ENCODE measurements at regions not wholly inside any gene's neighbourhood (a gene's known extent, or its start where the extent isn't known, plus 50 kb on each side); places are given as distances from the start of the nearest gene placed in this dataset.

DNA sequence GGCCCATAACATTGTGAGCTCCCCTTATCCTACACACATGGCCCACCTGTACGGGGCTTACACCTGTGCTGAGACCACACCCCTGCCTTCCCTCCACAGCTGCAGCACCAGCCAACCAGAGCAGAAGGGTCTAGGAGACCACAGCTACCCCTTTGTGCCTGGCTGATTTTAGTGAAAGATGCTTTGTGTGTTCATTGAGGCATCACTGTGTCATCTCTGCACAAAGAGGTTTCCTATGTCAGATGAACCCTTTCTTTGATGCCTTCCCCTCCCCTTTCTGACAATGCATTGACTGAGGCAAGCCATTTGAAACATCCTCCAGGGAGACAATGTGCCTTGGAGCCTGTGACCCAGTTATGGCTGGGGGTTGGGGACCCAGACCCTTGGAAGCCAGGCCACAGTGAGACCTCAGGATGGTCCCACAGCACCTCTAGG is 54.9 kb upstream of the SLC7A14 start:
- in situ Hi-C loops (cut with HindIII; ENCODE audit: low sequenced_read_pairs), result no loop called here
- TF ChIP-seq, protein P1, sequence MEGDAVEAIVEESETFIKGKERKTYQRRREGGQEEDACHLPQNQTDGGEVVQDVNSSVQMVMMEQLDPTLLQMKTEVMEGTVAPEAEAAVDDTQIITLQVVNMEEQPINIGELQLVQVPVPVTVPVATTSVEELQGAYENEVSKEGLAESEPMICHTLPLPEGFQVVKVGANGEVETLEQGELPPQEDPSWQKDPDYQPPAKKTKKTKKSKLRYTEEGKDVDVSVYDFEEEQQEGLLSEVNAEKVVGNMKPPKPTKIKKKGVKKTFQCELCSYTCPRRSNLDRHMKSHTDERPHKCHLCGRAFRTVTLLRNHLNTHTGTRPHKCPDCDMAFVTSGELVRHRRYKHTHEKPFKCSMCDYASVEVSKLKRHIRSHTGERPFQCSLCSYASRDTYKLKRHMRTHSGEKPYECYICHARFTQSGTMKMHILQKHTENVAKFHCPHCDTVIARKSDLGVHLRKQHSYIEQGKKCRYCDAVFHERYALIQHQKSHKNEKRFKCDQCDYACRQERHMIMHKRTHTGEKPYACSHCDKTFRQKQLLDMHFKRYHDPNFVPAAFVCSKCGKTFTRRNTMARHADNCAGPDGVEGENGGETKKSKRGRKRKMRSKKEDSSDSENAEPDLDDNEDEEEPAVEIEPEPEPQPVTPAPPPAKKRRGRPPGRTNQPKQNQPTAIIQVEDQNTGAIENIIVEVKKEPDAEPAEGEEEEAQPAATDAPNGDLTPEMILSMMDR (IDR thresholded peaks at IDR 0.05; ENCODE audit: low read depth, low read length), result no peak
- no peak overlapping the region for H3K4me3 ChIP-seq (ENCODE audit: low read depth, low read length)
- no peak for DNase-seq (ENCODE audit: low read depth, low spot score)

DNA sequence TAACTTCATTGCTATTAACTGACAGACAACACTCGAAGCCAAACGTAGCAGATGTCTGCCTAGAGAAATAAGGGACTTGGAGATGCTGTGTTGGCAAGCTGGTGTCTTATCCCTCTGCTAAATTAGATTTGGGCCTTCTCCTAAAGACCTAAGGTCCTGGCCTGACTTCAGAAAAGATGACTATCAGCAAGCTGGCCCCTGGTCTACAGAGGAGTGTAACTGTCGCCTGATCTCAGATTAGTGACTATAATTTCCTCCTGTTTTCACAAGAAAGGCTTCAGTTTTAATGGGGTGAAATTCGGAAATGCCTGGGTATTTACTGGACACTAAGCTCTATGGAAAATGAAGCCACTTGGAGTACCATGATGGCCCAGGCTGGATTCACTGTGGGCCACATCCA is 53.1 kb upstream of the SLC7A14 start:
- TF ChIP-seq, protein P1 (IDR thresholded peaks at IDR 0.05; ENCODE audit: low read depth, low read length), result no peak
- DNase-seq (ENCODE audit: low read depth, low spot score), result no peak
- H3K4me3 ChIP-seq (ENCODE audit: low read depth, low read length), result no peak overlapping the region
- in situ Hi-C loops (cut with HindIII; ENCODE audit: low sequenced_read_pairs), result no loop called here

DNA sequence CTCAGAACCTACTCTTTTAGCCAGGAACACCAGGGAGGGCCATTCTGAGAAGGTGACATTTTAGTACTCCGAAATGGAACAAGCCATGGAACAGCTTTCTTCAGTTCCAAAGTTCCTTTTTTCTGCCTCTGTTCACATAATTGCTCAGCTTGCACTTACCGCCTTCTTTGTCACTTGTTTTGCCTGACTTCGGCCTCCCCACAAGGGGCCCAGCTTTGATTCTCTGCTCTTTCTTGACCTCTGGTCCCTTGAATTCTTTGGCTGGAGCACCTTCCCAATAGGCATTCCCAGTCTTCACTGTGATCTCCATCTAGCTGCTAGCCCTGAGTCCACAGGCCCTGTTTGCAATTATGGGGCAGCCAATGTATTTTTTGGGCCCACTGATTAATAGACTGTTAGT is 51.4 kb upstream of the SLC7A14 start:
- in situ Hi-C loops (cut with HindIII; ENCODE audit: low sequenced_read_pairs), result no loop called here
- TF ChIP-seq, protein P1 (IDR thresholded peaks at IDR 0.05; ENCODE audit: low read depth, low read length), result no peak
- no peak for DNase-seq (ENCODE audit: low read depth, low spot score)
- H3K4me3 ChIP-seq (ENCODE audit: low read depth, low read length), result no peak overlapping the region

DNA sequence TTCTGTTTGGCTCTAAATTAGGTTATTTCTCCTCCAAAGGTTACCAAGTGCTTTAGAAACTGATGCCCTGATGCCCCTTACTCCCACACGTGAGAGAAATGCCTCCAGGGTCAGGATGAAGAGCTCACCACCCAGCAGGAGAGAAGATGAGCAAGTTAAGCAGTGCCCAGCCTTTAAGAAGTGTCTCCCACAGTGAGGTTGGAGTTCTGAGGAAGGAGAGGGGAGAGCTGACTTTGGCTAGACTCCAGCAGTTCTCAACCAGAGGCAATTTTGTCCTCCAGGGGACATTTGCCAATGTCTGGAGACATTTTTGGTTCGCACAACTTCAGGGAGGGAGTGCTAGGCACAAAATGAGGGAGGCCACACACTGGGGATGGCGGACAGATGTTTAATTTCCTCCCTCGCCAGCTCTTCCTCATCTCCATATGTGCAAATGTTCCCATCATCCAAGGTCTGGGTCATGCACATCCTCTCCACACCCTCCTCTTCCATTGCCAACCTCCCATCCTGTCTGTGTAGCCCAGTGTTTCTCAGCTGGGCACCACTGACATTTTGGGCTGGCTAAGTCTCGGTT is 50.6 kb upstream of the SLC7A14 start:
- H3K4me3 ChIP-seq (ENCODE audit: low read depth, low read length), result no peak overlapping the region
- in situ Hi-C loops (cut with HindIII; ENCODE audit: low sequenced_read_pairs), result no loop called here
- no peak for DNase-seq (ENCODE audit: low read depth, low spot score)
- TF ChIP-seq, protein P1 (IDR thresholded peaks at IDR 0.05; ENCODE audit: low read depth, low read length), result no peak

All from astrocyte of the spinal cord (primary cell).